HepG2 (cell line): ENCODE measurements at regions not wholly inside any gene's neighbourhood (a gene's known extent, or its start where the extent isn't known, plus 50 kb on each side); places are given as distances from the start of the nearest gene placed in this dataset.

Experiments
- ATAC-seq: fragments of 200-7000 bp; cut with Tn5 transposase; 3 replicates; pipeline ENCODE4 v1.9.1; 2020; ENCODE audit warnings: mild to moderate bottlenecking, moderate library complexity
- BruUV-seq: library from RNA; stranded (reverse); fragments of 400-500 nt; replicated peaks from 2 replicates; lab custom pipeline; 2021; lab: Mats Ljungman, UMichigan
- CTCF ChIA-PET: fragments of 300-600 bp; formaldehyde crosslinking; extraction: SDS; loops from one replicate; lab custom pipeline; 2021; ENCODE audit warnings: low total read pairs, inconsistent platforms, low intra/inter-chr PET ratio; lab: Yijun Ruan, JAX
- POLR2A ChIA-PET: fragments of 350-600 bp; sonication (Branson Sonifier 250); formaldehyde crosslinking; loops from one replicate; lab custom pipeline; 2020; ENCODE audit warnings: antibody characterized with exemption, inconsistent platforms; lab: Yijun Ruan, JAX
- DNase-seq: peaks from one replicate; pipeline ENCODE4 v3.0.0-alpha.2; 2015; ENCODE audit warnings: low spot score
- FAIRE-seq: peaks from 3 replicates; lab custom pipeline; 2011; peaks lifted over from hg19 to GRCh38; lab: Jason Lieb, UNC
- H2AFZ ChIP-seq: one replicate; pipeline ENCODE4 v1.6.1; 2011; ENCODE audit warnings: low read length, inconsistent platforms
- H3K27ac ChIP-seq: fragments of 300-600 bp; 3 replicates; pipeline ENCODE4 v1.8.0; 2011; ENCODE audit warnings: mixed run types, mild to moderate bottlenecking, mixed read lengths, low read length, inconsistent platforms; ENCODE audit not compliant: insufficient read depth; ENCODE audit errors: extremely low read length
- H3K27me3 ChIP-seq, 2 experiments: fragments of 200-600 bp in 1 of 2; 2 replicates in 1 of 2; 3 replicates in 1 of 2; pipeline versions ENCODE4 v1.6.0 to v1.8.0; 2011; ENCODE audit warnings: low read length in 2 of 2, mild to moderate bottlenecking in 2 of 2, moderate library complexity in 2 of 2, inconsistent platforms in 1 of 2; ENCODE audit not compliant: insufficient read depth in 2 of 2, control insufficient read depth in 1 of 2
- H3K36me3 ChIP-seq, 2 experiments: fragments of 200-600 bp in 1 of 2; replicated peaks in 1 of 2; 2 replicates in 1 of 2; 3 replicates in 1 of 2; pipeline versions ENCODE4 v1.5.1 to v1.8.0; 2011; ENCODE audit warnings: low read length in 2 of 2, inconsistent platforms in 1 of 2; ENCODE audit not compliant: insufficient read depth in 2 of 2, control insufficient read depth in 1 of 2
- H3K4me1 ChIP-seq: 2 replicates; pipeline ENCODE4 v1.5.1; 2012; ENCODE audit warnings: low read length, inconsistent platforms; ENCODE audit not compliant: insufficient read depth
- H3K4me2 ChIP-seq: 2 replicates; pipeline ENCODE4 v1.6.0; 2011; ENCODE audit warnings: low read depth, low read length, inconsistent platforms
- H3K4me3 ChIP-seq, 3 experiments: fragments of 200-600 bp in 1 of 3; sonication (generic), shearing (Covaris generic) in 1 of 3; replicated peaks in 1 of 3; 2 replicates each; pipeline ENCODE4 v1.5.1; 2011 to 2016; ENCODE audit warnings: low read length in 3 of 3, inconsistent platforms in 2 of 3, low read depth in 2 of 3, mild to moderate bottlenecking in 2 of 3, control low read depth in 1 of 3, mixed read lengths in 1 of 3; ENCODE audit not compliant: insufficient read depth in 1 of 3
- H3K79me2 ChIP-seq: one replicate; pipeline ENCODE4 v1.6.1; 2011; ENCODE audit warnings: low read length, inconsistent platforms; ENCODE audit not compliant: insufficient read depth
- H3K9ac ChIP-seq: 2 replicates; pipeline ENCODE4 v1.6.0; 2011; ENCODE audit warnings: mild to moderate bottlenecking, low read depth, low read length, inconsistent platforms; ENCODE audit not compliant: insufficient read depth
- H3K9me3 ChIP-seq: 2 replicates; pipeline ENCODE4 v1.5.1; 2012; ENCODE audit warnings: mild to moderate bottlenecking, low read length
- H4K20me1 ChIP-seq: 2 replicates; pipeline ENCODE4 v1.6.0; 2011; ENCODE audit warnings: inconsistent platforms, mild to moderate bottlenecking, low read length, moderate library complexity; ENCODE audit not compliant: insufficient read depth
- AHR ChIP-seq: IDR thresholded peaks from 2 replicates; pipeline ENCODE4 v1.6.1; 2018; ENCODE audit warnings: missing genetic modification reagents, missing compliant biosample characterization
- BRCA1 ChIP-seq: sonication (generic); formaldehyde crosslinking; IDR thresholded peaks from 2 replicates; pipeline ENCODE4 v1.4.0; 2020; ENCODE audit warnings: missing genetic modification reagents
- DNMT1 ChIP-seq: sonication (generic); formaldehyde crosslinking; IDR thresholded peaks from 2 replicates; pipeline ENCODE4 v1.5.1; 2020; ENCODE audit warnings: mild to moderate bottlenecking, missing genetic modification reagents
- FOXJ3 ChIP-seq: sonication (generic); formaldehyde crosslinking; IDR thresholded peaks from 2 replicates; pipeline ENCODE4 v1.4.0; 2020; ENCODE audit warnings: missing genetic modification reagents, mild to moderate bottlenecking, borderline replicate concordance
- GABPB1 ChIP-seq: IDR thresholded peaks from 2 replicates; pipeline ENCODE4 v1.6.1; 2016; ENCODE audit warnings: mild to moderate bottlenecking, missing genetic modification reagents, moderate library complexity, missing compliant biosample characterization
- HMGXB3 ChIP-seq: sonication (generic); formaldehyde crosslinking; IDR thresholded peaks from 2 replicates; pipeline ENCODE4 v1.4.0; 2020; ENCODE audit warnings: missing genetic modification reagents, borderline replicate concordance
- POLR2G ChIP-seq: fragments of 200-400 bp; formaldehyde crosslinking; IDR thresholded peaks from 2 replicates; pipeline ENCODE4 v1.6.1; 2018; ENCODE audit warnings: mild to moderate bottlenecking, low read depth, low read length, moderate library complexity
- SALL2 ChIP-seq: sonication (generic); formaldehyde crosslinking; IDR thresholded peaks from 2 replicates; pipeline ENCODE4 v1.8.1; 2023; ENCODE audit warnings: mild to moderate bottlenecking, missing genetic modification reagents, inconsistent platforms
- SMC3 ChIP-seq: IDR thresholded peaks from 2 replicates; pipeline ENCODE4 v1.6.1; 2011; ENCODE audit warnings: low read length, improper control_type of control experiment
- TSC22D2 ChIP-seq: sonication (generic); formaldehyde crosslinking; IDR thresholded peaks from 2 replicates; pipeline ENCODE4 v1.5.1; 2020; ENCODE audit warnings: missing genetic modification reagents, mild to moderate bottlenecking, borderline replicate concordance
- XBP1 ChIP-seq: sonication (generic); formaldehyde crosslinking; IDR thresholded peaks from 2 replicates; pipeline ENCODE4 v1.5.0; 2020; ENCODE audit warnings: missing genetic modification reagents
- ZBED4 ChIP-seq: sonication (generic); formaldehyde crosslinking; IDR thresholded peaks from 2 replicates; pipeline ENCODE4 v1.4.0; 2020; ENCODE audit warnings: missing genetic modification reagents, borderline replicate concordance
- ZNF232 ChIP-seq: sonication (generic); formaldehyde crosslinking; IDR thresholded peaks from 2 replicates; pipeline ENCODE4 v1.4.0; 2020; ENCODE audit warnings: missing genetic modification reagents, borderline replicate concordance
- ZNF672 ChIP-seq: sonication (generic); formaldehyde crosslinking; IDR thresholded peaks from 2 replicates; pipeline ENCODE4 v1.8.1; 2022; ENCODE audit warnings: missing genetic modification reagents
- ZNF75D ChIP-seq: sonication (generic); formaldehyde crosslinking; IDR thresholded peaks from 2 replicates; pipeline ENCODE4 v1.8.1; 2023; ENCODE audit warnings: missing genetic modification reagents, mild to moderate bottlenecking, borderline replicate concordance
- WGBS: methylation state at CpG from one replicate; pipeline ENCODE4 v1.1.6; 2017; ENCODE audit warnings: low lambda C conversion rate; 5-methylcytosine and 5-hydroxymethylcytosine counted together
- in situ Hi-C: cut with HindIII; loops from 2 replicates; pipeline ENCODE4 v1.10.0; 2017; ENCODE audit warnings: low pct_unique_long_range_greater_than_20kb; ENCODE audit not compliant: extremely low pct_ligation_motif_present
- intact Hi-C: fragments of 100-400 bp; cut with micrococcal nuclease; formaldehyde crosslinking; loops from one replicate; pipeline ENCODE4 v1.10.0; 2022; ENCODE audit not compliant: unreplicated experiment

- Histone ChIP-seq H3K9ac (no peak overlapping the region), H3K9me3 (no peaks in the 10 kb centered on the region), H3K4me1 (no peaks in the 10 kb centered on the region), H3K79me2 (no peaks in the 10 kb centered on the region), H3K4me3 (no peak overlapping the region), H2AFZ (no peak overlapping the region), H3K4me2 (no peak overlapping the region), H3K36me3 (no peaks in the 10 kb centered on the region), H4K20me1 (no peaks in the 10 kb centered on the region), H3K27me3 (no peaks in the 10 kb centered on the region), H3K27ac (no peak overlapping the region)
- ChIA-PET CTCF (no interaction called here), POLR2A (no interaction called here)
- DNase-seq (no peak), FAIRE-seq (no peak), ATAC-seq (no peak)
- in situ Hi-C loops (no loop called here), intact Hi-C loops (no loop called here)
- WGBS: 33% methylated on average over 2 of the region's 2 CpGs
- no TSS peak for BruUV-seq
- TF ChIP-seq HMGXB3 (CRISPR knock-in tag) (no peak), FOXJ3 (CRISPR knock-in tag) (no peak), TSC22D2 (CRISPR knock-in tag) (no peak), POLR2G (no peak), ZNF232 (CRISPR knock-in tag) (no peak), ZBED4 (CRISPR knock-in tag) (no peak), AHR (no peak), DNMT1 (CRISPR knock-in tag) (no peak), BRCA1 (CRISPR knock-in tag) (no peak), GABPB1 (CRISPR knock-in tag) (no peak), ZNF672 (CRISPR knock-in tag) (no peak), XBP1 (no peak), SALL2 (CRISPR knock-in tag) (no peak), ZNF75D (CRISPR knock-in tag) (no peak), SMC3 (no peak)
Measured at GRCh38 chr12:78797196-78797931, 67.2 kb upstream of the SYT1 start.
